ENCODE measurements at regions not wholly inside any gene's neighbourhood (a gene's known extent, or its start where the extent isn't known, plus 50 kb on each side); places are given as distances from the start of the nearest gene placed in this dataset.

GRCh38 chr12:28776220-28776619, 372.9 kb upstream of the FAR2 start (continued):
- TF ChIP-seq ZBTB33 (IDR thresholded peaks at IDR 0.05) (no peak), BCL11A (IDR thresholded peaks at IDR 0.05; ENCODE audit: low read depth, low read length) (no peak), JUND (IDR thresholded peaks at IDR 0.05; ENCODE audit: low read depth, low read length) (no peak), NFYB (IDR thresholded peaks at IDR 0.05; ENCODE audit: insufficient read depth, low read depth, low read length) (no peak)

- BruUV-seq (replicated peaks): no TSS peak
- RAD21 ChIA-PET (ENCODE audit: unreplicated experiment): interaction anchor here (0.6 kb wide), 1 partner anchor 317 kb away, joined by 3 read pairs; no protein-coding TSS in a partner anchor
- FAIRE-seq: no peak
- CTCF ChIA-PET: no interaction called here
- TF ChIP-seq SRF (IDR thresholded peaks at IDR 0.05; ENCODE audit: low read depth in 2 of 2, low read length in 2 of 2): no peak
- intact Hi-C loops (cut with micrococcal nuclease; ENCODE audit: unreplicated experiment) (no loop called here), in situ Hi-C loops (cut with MboI) (no loop called here)
- ATAC-seq: no peak
- no peaks in the 10 kb centered on the region for H4K20me1 ChIP-seq (ENCODE audit: control insufficient read depth, insufficient read depth)
- H3K4me1 ChIP-seq (ENCODE audit: control insufficient read depth, insufficient read depth, low read length): no peaks in the 10 kb centered on the region
- POLR2A ChIA-PET: no interaction called here
- H3K36me3 ChIP-seq (ENCODE audit: control insufficient read depth in 2 of 2, insufficient read depth in 2 of 2, low read length in 1 of 2): no peaks in the 10 kb centered on the region
- no peak overlapping the region for H3K4me3 ChIP-seq
- no peak overlapping the region for H3K9ac ChIP-seq (ENCODE audit: control insufficient read depth, insufficient read depth, low read length)
- SMC1A ChIA-PET (ENCODE audit: uncharacterized antibody, unreplicated experiment): interaction anchor here (0.6 to 1.0 kb wide), 2 partner anchors 20 to 187 kb away, joined by 3 read pairs; no protein-coding TSS in a partner anchor
- no peaks in the 10 kb centered on the region for H3K79me2 ChIP-seq (ENCODE audit: control insufficient read depth, insufficient read depth, low read length)
- 59% methylated on average over 5 of the region's 5 CpGs for WGBS (ENCODE audit: insufficient coverage, insufficient replicate concordance, low lambda C conversion rate, missing lambda C conversion rate)
- no peaks in the 10 kb centered on the region for H3K27me3 ChIP-seq (replicated peaks in 1 of 2; ENCODE audit: control insufficient read depth in 2 of 2, insufficient read depth in 2 of 2, low read length in 1 of 2)
- H2AFZ ChIP-seq (ENCODE audit: control insufficient read depth, low read depth, low read length): no peak overlapping the region
- H3K9me3 ChIP-seq (replicated peaks; ENCODE audit: control insufficient read depth, insufficient read depth, low read length): no peaks in the 10 kb centered on the region
- no peak for DNase-seq (ENCODE audit: low read depth, low spot score)
- H3K27ac ChIP-seq (ENCODE audit: control insufficient read depth, insufficient read depth): no peak overlapping the region
- no peak overlapping the region for H3K4me2 ChIP-seq (ENCODE audit: control insufficient read depth, insufficient read depth)
Observed at GRCh38 chr12:28776913-28777422, 372.1 kb upstream of the FAR2 start.
